ENCODE measurements at regions not wholly inside any gene's neighbourhood (a gene's known extent, or its start where the extent isn't known, plus 50 kb on each side); places are given as distances from the start of the nearest gene placed in this dataset.

GRCh38 chr21:27586986-27587385, 620.1 kb upstream of the ADAMTS5 start (continued):
- TF ChIP-seq, protein P1, sequence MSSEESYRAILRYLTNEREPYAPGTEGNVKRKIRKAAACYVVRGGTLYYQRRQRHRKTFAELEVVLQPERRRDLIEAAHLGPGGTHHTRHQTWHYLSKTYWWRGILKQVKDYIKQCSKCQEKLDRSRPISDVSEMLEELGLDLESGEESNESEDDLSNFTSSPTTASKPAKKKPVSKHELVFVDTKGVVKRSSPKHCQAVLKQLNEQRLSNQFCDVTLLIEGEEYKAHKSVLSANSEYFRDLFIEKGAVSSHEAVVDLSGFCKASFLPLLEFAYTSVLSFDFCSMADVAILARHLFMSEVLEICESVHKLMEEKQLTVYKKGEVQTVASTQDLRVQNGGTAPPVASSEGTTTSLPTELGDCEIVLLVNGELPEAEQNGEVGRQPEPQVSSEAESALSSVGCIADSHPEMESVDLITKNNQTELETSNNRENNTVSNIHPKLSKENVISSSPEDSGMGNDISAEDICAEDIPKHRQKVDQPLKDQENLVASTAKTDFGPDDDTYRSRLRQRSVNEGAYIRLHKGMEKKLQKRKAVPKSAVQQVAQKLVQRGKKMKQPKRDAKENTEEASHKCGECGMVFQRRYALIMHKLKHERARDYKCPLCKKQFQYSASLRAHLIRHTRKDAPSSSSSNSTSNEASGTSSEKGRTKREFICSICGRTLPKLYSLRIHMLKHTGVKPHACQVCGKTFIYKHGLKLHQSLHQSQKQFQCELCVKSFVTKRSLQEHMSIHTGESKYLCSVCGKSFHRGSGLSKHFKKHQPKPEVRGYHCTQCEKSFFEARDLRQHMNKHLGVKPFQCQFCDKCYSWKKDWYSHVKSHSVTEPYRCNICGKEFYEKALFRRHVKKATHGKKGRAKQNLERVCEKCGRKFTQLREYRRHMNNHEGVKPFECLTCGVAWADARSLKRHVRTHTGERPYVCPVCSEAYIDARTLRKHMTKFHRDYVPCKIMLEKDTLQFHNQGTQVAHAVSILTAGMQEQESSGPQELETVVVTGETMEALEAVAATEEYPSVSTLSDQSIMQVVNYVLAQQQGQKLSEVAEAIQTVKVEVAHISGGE (CRISPR knock-in tag; IDR thresholded peaks at IDR 0.05): no peak
- no peak for TF ChIP-seq SIN3A (IDR thresholded peaks at IDR 0.05; ENCODE audit: borderline replicate concordance in 2 of 2, control insufficient read depth in 1 of 2, low read depth in 2 of 2, low read length in 2 of 2)
- TF ChIP-seq BRF2 (IDR thresholded peaks at IDR 0.05; ENCODE audit: borderline replicate concordance, insufficient read depth, insufficient read length): no peak
- TF ChIP-seq KLF16 (IDR thresholded peaks at IDR 0.05): no peak
- TF ChIP-seq NBN (IDR thresholded peaks at IDR 0.05; ENCODE audit: low read depth): no peak
- TF ChIP-seq, protein P2, sequence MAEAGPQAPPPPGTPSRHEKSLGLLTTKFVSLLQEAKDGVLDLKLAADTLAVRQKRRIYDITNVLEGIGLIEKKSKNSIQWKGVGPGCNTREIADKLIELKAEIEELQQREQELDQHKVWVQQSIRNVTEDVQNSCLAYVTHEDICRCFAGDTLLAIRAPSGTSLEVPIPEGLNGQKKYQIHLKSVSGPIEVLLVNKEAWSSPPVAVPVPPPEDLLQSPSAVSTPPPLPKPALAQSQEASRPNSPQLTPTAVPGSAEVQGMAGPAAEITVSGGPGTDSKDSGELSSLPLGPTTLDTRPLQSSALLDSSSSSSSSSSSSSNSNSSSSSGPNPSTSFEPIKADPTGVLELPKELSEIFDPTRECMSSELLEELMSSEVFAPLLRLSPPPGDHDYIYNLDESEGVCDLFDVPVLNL (CRISPR knock-in tag; IDR thresholded peaks at IDR 0.05; ENCODE audit: low read depth): no peak
